ENCODE measurements at regions not wholly inside any gene's neighbourhood (a gene's known extent, or its start where the extent isn't known, plus 50 kb on each side); places are given as distances from the start of the nearest gene placed in this dataset.
"Not testable (repeated sequence)": the region's sequence is repeated elsewhere in the genome, so short reads cannot be mapped to it uniquely, and the experiment has no call there.

DNA sequence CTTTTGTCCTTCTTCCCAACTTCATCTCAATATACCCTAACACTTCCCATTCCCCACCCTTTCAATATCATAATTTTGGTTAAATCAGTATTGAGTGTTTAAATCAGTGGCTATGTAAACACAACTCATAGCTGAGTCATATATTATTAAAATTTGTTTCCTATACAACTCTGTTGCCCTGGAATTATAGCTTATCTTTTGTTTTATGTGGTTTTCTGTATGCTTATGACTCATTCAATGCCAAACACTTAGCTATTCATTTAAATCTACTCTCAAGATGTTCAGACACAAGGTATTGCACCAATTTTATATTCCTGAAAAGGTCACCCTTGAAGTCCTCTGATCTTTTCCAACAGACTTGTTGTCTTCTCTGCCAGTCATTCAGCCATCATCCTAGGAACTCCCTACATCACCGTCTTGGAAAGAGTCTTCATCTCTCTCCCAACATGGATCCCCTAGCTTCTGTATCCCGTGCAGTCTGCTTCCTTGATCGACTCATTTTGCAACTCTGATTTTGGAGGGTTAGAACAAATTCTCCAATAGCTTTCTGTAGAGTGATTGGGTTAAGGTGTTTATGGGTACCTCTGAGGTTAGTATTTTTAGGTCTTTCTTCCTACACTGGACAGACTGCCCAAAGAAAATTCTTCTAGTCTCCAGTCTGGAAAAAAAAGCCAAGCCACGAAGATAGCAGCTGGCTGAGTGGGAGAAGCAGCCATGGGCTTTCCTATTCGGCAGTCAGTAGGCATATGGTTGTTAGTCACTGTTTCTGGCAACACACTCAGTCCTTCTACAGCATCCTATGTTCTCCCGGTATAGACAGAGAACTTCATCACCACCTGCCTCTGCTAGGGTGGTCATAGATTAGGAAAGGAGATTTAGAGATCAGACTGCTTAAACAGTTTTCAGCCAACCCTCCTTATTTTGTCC, 102.1 kb downstream of the CRPPA start:
- DNase-seq = no peak

DNA sequence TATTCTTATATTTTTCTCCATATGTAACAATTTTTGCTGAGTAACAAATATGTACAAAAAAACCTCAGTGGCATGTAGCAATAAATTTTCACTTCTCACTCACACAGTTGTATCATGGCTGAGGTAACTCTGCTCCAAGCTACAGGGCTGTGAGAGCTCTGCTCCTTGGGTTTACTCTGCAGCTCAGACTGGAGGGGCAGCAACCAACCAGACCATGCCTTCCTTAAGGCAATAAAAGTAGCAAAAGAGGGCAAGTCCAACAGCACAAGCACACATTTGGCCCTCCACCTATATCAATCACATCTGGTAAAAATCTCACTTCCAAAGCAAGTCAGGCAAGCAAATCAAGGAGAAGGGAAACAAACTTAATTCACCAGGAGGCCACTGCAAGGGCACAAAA, 102.9 kb downstream of the CRPPA start:
- DNase-seq = no peak

DNA sequence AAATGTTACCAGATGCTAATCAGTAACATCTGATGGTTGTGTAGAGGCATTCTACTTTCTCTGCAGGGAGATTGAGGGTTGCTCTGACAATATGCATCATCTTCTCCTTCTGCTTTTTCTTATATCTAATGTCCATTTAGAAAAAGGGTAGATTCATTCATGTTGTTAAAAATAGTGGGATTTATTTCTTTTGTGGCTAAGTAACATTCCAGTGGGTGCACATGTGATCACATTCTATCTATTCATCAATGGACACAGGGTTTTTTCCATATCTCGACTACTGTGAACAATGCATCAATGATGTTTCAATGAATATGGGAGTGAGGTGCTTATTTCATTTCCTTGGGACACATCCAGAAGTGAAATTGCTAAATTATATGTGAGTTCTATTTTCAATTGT, 103.9 kb downstream of the CRPPA start:
- no peak for DNase-seq

DNA sequence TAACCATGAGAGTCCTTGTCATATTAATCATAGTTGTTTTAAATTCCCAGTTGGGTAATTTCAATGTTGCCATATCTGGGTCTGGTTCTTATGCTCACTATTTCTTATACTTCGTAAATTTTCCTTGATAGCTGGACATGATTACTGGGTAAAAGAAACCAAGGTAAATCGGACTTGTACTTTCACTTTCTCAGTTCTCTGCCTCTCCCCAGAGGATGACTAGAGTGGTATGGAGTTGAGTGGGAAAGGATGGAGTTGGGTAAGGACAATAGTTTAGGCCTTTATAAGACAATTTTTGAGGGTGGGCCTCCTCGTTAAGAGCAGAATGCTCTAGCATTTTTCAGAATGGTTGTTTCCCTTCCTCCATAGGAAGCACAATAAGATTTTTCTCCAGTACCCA, 106.1 kb downstream of the CRPPA start:
- DNase-seq = no peak

DNA sequence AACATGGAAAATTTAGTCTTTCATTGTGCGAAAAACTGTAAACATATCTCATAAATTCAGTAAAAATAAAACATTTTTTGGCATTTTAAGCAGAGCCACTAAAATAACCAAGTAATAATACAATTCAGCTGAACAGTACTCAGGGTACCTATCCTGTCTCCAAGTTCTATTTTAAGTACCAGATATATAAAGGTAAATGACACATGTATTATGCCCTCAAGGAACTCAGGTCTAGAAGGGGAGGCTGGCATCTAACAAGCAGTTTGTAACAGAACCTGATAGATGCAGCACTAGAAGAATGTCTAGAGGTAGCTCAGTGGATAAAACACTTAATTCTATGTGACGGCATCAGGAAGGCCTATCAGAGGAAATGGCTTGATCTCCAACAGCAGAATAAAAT, 112.2 kb downstream of the CRPPA start:
- no peak for DNase-seq

DNA sequence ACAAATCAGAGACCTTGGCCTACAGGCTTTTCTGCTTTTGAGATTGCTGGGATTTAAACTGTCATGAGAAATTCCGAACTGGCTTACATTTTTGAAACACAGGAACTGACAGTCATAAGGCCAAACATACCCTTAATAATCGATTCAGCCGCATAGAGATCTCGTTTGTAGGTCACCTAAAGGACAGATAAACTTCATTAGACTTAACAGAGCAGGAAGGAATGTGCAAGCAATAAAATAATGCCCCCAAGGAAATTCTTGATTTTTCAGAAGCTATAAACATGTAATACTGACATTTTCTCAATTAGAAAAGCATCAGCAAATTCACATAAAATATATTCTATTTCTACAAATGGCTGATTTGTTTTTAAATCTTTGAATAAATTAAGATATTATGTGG, 120.0 kb downstream of the CRPPA start:
- no peak for DNase-seq

DNA sequence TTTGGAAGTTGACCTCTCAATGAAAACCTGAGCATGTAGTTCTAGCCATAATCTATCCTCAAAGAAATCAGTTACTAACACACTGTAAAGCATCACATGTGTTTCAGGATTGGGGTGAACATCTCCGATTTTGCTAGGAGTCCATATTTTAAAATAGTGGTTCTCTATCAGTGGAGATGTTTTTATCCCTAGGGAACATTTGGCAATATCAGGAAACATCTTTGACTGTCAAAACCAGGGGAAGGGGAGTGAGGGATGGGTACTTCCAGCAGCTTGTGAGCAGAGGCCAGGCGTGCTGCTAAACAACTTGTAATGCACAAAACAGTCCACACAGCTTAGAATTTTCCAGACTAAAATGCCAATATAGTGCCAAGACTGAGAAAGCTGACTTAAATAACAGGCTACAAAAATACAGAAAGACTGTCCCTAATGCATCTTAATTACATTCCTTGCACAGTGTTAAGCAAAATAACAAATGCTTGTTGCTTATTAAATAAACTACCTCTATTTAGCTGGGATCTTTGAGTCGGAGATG, 120.9 kb downstream of the CRPPA start:
- no peak for DNase-seq

DNA sequence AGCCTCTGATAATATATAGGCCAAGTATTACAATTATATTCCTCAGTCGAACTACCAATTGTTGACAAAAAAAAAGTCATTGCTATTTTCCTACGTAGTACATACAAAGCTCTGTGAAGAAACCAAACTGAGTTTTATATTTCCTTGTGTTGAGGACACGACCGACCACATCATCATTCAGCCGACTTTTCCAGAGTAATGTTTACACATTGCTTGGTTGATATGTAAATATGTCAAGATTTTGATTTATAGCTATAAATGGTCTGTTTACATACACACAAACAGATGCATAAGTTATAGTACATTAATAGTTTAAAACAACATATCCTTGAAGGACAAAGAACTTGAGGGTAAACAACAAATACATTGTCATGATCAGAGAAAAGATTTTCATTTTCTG, 121.5 kb downstream of the CRPPA start:
- DNase-seq = no peak

DNA sequence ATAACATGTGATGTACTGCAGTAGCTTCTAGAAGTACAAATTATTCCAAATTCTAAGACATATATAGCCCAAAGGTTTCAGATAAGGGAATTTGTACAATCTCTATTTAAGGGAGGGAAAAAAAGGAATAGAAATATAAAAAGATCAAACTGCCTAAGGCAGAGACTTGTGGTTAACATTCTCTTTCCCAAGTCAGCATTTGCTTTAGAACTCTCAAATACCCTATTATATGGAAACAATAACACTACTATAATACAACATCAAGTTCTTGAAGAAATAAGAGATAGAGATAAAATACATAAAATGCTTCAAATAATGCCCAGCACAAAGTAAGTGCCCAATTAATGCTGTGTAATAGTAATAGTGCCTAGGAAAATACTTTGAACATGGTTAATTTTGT, 123.1 kb downstream of the CRPPA start:
- no peak for DNase-seq

DNA sequence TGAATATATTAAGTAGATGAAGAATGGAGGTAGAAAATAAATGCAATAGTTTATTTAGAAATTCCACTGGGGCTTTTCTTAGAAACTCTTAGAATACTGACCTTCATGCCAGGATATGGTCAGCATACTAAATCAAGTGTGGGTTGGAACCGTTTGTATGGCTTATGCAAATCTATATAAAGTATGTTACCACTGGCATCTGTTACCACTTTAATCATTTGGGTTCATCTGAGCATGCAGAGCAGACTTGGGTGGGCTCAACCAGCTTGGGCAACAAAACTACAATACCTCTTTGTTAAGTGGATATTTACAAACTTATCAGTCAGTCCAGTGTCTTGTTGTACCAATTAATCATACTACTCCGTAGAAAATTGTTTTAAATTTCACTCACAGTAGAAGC, 125.8 kb downstream of the CRPPA start:
- no peak for DNase-seq

DNA sequence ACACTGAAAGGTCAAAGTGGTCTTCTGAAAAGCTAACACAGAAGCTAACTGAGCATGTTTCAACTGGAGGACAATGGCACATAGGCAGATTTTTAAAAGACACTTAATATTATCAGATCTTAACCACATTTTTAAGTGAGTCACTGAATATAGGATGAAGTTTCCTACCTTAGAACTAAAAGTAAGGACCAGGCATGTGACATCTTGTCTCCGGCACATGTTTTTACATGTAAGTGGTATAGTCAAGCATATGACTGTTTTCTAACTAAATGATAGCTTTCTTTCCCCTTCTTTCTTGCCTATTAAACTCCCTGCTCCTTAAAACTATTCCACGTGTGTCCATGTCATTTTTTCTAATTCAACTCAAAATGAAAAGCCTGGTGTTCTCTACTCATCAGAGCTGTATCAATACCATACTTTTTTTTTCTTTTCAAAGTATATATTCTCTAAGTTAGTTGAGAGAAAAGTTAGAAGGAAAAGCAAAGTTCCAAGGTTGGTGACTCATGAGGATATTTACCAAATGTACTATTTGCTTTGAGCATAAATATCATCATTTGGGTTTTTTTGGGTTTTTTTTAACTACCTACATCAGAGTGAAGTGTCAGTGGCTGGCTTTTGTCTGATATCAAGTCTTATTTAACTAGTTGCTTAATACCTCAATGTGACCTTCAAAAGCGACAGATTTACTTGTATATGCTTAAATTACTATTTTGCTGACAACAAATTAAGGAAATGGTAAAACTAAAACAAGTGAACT, 127.5 kb downstream of the CRPPA start:
- DNase-seq = no peak

DNA sequence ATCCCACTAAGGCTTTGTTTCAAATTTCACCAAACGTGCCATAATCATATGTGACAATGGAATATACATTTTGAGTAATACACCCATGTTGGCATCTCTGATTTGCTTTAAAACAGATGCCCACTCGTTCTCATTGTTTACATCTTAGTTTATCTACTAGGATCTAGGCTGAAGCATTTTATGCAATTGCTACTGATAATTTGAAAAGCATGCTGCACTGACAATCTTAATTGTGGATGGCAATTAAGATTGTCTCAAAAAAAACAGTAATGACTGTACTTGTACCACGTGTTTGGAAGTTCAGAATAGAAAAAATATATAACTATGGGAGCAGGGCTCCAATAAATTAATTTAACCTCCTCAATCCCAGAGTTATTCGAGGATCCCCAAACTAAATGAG, 136.8 kb downstream of the CRPPA start:
- DNase-seq = no peak

DNA sequence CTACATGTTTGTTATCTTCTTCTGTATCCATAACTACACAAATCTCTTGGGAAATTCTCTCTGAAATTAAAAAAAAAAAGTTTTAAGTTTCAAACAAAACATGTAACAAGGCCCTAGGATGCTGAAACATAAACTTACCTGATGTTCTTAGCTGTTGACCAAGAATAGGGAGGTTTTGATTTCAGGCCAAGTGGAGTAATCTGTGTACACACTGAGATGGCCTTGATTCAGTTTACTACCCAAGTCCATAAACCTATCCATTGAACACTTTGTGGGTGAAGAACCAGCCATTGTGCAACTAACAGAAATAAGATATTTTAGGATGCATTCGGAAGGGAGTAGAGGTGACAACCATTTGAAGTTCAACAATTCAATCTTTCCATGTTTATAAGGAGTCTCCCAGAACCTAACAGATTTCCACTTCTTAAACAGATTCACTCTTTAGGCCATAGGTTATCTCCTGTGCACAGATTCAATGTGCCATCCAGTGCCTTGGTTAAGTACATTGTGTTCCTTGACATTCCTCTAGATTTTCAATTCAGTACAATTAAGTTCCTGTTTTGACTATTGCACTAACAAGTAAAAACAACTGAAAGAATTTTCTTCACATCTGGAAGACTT, 143.1 kb downstream of the CRPPA start:
- DNase-seq = no peak

DNA sequence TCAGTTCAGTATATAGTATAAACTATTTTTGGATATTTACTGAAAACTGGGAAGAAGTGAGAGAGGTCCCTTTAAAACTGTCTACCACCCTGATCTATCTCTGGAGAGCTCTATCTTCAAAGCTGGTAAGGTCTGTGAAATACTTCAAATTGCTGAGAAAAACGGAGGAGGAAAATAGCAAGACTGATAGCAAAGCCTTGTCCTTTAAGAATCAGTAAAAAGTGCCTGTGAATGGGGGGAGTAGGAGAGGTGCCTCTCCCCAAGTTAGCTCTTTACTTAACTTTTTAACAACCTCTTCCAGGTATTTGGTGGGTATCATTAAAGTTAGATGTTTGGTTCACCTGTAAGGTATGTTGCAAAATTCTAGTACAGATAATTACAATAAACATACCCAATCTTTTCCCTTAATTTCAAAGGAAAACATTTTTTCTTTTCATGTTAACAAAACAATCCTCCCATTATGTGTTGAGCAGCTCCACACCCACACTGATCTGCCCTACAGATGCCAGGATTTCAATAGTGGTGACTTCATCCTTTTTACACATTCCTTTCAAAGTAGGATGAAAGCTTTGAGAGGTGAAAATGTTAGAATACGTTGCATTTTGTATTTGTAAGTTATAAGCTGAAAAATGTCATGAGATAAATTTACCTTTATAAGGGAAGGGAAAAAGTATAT, 149.2 kb downstream of the CRPPA start:
- no peak for DNase-seq

DNA sequence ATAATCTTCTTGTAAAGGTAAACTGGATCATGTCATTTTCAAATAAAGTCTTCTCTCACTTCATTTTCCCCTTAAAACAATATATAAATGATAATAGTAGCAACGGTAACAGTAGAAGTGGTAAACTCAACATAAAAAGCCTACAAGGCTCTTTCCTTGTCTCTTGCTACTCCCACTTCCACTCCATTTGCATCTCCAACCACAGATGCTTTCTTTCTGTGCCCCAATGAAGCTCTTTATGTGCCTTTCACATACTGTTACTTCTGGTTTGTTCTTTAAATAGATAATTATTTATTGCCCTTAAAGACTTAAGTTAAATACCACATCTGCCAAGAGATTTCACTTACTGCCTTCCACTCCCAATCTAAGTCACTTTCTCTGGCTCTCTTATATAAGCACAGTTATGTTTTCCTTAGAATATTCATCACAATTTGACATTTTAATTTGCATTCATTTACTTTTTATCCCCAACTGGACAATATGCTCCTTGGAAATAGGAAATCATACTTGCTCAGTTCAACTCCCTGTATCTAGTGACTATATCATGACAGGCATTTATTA, 149.9 kb downstream of the CRPPA start:
- DNase-seq = no peak

DNA sequence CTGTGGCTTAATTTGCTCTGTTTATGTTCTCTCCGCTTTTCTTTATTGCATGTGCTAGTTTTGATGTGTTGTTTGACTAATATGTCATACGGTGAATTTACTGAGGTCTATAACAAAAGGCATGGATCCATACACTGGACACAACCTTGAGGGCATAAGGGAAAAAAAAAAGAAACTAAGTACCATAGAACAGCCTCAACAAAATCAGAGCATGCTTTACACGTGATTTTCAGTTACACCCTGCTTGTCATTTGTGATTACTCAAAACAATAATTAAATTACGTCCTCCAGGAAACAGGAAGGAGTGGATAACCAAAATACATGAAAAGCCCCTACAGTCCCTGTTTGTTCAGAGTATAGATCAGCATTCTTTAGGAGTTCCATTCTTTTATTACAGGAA, 150.5 kb downstream of the CRPPA start:
- no peak for DNase-seq

DNA sequence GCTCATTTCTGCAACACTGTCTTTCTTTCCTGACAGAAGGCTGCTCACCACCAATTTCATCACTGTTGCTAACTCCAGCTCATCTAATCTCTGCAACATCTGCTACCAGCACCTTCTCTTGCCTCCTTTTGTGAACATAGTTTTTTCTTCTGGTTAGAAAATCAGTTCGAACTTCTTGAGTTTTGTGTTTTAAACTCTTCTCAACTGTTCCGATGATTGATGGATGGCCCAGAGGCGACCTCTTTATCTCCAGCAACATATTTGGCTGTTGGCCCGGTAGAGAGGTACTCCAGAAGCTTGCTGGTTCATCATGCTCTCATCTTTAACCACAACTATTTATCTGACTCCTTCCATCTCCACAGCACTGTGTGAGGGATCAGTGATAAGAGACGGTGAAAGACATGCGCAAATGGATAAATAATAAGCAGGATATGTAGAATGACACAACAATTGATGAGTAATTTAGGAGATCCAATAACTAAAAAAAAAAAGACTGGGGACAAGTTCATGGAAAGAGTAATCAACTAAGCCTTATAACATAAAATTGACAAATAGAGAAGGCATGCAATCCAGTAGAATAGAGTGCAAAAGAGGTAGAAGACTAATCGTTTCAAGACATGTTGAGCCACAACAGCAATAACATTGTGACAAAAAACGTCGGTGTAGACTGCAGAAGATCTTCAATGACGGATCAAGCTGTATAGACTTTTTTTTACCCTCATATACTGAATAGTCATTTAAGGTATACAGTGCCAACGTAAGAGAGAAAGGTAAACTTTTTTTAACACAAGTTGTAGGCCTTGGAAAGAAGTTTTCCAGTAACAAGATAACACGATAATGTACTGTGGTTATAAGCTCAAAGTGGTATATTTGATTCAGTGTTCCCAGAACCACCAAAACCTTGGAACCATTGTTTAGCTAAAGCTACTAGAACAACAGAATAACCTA, 152.2 kb downstream of the CRPPA start:
- DNase-seq = no peak

DNA sequence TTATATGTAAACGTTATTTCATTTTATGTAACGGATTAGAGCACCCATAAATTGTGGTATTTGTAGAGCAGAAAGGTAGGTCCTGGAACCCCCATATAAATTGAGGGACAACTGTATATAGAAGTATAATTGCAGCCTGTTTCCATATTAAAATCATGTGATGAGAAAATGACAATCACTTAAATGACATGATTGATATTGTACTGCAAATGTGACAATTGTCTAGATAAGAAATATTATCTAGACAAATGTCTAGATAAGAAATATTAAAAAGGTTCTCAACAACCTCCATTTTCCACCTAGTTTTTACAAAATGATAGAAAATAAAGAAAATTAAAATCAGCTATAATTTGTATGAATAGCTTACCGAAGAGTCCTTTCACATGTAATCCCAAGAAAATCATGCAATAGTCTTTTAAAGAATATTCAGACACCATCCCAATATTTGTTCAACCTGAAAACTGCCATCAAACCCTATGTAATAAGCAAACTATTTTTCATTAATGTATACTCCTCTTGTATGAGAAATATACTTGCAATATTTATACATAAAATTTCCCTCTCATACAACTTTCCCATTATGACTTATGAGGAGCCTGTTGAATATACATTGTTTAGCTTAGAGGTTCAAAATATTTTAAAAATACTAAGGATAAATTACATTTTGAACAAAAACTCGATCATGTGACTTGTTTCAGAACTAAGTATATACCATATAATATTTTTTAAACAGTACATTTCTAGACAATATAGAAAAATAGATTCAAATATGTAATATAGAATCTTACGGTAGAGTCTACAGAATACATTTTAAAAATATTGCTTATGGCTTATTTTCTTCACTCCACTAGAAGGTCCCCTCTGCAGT, 153.2 kb downstream of the CRPPA start:
- no peak for DNase-seq

DNA sequence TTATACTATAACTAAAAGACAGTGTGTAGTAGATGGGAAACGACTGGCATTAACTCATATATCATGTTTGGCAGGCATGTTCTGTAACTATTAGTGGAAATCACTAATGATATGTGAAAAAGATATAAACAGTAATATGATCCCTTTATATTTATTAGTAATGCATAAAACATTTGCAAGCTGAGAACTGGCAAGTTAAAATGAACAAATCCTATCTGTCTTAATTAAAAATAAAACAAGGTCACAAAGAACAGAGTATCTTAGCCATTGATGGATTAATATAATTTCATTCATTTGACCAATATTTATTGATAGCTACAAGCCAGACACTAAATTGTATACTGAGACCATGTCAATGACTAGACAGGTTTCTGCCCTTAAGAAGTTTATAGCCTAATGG, 154.5 kb downstream of the CRPPA start:
- no peak for DNase-seq

DNA sequence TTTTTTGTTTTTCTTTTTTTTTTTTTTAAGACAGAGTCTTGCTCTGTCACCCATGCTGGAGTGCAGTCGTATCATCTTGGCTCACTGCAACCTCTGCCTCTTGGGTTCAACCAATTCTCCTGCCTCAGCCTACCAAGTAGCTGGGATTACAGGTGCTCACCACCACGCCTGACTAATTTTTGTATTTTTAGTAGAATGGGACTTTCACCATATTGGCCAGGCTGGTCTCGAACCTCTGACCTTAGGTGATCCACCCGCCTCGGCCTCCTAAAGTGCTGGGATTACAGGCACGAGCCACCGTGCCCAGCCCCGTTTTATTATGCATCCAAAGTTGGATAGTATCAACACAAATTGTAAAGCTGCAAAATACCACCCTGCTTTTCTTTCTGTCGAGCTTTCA, 154.9 kb downstream of the CRPPA start:
- not testable (repeated sequence) for DNase-seq

All from Kasumi-1 (cell line).